ENCODE measurements at regions not wholly inside any gene's neighbourhood (a gene's known extent, or its start where the extent isn't known, plus 50 kb on each side); places are given as distances from the start of the nearest gene placed in this dataset.

DNA sequence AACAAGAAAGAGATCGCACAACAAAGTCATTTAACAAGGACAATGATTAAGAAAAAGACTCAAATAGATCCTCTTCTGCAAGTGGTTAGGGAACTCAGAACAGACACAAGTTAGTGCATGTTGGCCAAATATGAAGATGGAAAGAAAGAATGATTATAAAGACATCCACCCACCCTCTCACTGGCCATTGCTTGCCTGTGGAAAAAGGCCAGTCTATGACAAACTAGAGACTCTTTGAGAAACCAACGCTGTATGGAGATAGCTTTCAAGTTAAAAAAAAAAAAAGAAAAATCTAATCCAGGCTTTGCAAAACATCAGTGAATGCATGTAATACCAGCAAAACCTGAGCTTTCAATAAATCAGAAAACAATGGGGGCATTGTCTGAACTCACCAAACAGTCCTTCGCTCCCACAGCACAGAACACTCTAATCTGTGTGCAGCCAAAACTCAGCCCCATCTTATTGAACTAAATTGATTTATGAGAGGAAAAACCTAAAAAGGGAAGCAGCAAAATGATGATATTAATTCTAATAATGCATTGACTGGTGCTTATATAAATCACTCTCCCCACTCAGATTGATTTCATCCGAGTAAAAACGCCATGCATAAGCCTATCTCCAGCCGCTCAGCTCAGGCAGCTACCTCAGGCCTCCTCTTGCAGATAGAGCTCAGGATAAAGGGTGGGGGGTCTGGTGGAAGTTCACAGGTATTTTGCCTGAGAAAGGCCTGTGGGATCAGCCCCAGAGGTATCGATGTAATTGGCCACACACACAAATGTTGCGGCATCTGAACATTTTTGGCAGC lies 547.1 kb downstream of the CCDC171 start:
- no peak for ATAC-seq

DNA sequence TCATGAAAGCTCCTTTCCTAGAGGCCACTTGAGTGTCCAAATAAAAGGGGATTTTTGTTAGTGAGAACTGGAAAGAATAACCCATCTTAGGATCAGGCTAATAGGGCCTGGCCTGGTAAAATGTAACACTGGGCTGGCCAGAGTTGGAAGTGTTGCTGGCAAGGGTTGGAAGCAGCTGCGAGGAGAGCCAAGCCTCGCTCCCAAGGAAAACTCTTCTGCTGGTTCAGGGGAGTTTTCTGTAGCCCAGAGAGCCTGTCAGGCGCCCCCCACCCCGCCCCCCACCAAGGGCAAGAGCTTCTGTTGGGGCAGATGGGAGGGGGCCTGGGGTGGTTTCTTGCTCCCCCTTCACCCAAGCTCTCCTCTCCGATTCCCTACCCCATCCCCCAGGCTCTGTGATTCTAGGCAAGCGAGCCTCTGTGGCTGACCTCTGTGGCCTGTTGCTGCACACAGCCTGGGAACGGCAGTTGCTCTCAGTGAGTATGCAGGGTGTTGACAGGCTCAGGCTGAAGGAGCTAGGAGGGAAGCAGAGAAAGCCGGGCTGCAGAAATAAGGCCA lies 547.8 kb downstream of the CCDC171 start:
- ATAC-seq, result peak; percentile 22

DNA sequence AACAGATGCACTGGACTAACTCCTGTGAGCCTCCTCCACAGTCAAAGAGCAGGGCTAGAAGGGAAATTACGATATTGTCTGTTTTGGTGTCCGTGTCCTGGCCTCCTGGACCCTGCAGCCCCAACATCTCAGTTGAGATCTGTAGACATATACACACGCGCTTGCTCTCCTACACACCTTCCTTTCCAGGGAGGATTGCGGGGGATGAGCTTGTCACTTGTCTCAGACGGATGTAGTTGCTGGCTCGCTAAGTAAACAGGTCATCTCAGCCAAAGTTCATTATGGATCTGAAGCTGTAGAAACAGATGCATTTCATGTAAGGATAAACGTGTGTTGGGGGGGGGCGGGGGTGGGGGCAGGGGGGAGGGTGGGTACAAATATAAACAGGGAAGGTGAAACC lies 549.3 kb downstream of the CCDC171 start:
- ATAC-seq, result no peak

DNA sequence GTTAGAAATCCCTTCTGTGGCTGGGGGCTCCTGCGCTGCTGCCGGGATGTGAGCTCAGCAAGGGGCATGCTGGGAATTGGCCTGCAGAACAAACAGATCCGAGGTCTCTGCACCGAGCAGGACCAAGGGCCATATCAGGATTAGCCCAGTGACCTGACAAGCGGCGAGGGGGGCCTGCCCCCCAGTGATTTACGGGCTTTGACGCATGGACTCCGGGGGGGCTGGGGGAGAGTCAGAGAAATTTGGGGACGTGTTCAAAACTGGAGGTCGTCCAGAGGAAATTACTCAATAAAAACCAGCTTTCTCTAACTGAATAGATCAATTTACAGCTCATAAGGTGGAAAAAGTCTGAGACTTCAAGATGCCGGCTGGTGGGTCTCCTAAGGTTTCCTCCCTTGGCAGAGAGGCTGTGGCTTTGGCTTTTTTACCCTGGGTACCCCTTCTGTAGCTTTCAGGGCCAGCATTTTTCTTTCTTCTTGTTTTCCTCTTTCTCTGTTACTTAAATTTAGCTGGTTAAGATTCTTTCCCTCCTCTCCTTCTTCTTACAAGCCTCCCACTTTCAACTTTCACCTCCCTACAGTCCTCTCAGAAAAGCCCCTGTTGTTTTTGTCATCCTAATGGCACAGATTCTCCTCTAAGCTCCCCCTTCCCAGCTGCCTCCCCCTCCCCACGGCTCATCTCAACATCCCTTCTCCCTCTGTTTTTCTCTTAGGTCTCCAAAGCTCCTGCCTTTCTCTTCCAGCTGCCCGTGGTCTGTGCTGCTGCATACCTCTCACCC lies 551.0 kb downstream of the CCDC171 start:
- ATAC-seq, result no peak

DNA sequence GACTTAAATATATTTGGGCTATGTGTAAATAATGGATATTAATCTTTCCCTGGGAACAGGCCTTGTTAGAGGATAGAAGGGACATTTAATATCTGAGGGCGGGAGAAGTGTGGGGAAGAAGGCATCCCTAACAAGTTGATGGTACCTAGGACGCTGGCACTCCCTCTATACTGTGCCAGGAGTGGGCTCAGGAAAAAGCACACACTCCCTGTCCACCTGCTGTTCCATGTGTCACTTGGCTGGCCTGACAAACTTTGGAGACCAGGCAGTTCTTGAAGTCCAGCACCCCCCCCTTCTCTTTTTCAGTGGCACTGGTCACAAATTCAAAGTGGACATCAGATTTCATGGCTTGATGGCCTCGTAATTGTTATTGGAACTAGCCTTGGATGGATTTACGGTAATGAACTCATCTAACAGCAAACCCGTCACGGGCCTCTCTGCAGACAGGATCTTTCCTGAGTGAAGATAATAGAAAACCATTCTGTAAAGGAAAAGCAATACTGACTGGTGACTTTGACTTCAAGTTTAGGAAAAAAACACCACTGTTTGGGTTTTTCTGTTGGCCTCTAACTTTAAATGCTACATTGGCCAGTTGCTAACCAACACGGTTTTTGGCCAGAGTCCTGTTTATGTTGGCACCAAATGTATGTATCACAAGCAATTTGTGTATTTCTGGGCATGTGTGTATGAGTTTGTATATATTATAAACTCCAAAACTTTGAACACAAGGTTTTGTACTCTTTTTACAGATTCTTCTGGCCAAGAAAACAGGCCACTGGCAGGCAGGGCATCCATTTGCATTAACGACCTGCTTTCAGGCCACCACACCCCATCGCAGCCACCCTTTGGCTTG lies 552.6 kb downstream of the CCDC171 start:
- no peak for ATAC-seq

DNA sequence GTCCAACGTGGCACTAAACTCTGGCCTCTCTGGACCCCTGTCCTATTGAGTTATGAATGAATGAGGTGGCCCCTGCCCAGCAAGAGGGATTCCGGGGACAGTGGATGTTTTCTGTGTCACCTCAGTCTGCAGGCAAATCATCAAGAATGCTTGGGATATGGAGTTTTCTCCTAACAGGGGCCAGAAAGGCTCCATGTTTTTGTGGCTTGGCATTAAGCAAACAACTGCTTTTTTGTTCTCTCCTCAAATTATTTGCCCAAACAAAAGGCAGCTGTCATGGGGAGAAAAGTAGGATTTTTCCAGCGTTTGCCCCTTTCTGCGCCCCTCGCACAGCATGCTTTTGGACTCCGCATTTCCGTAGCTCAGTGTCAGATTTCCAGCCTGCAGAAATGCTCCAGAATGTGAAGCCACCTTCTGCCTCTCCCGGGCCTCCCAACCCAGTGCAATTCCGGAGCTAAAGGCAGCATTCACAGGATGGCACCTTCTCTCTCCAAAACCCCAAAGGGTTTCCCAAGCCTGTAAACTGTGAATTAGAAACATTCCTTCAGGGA lies 553.3 kb downstream of the CCDC171 start:
- ATAC-seq, result no peak

DNA sequence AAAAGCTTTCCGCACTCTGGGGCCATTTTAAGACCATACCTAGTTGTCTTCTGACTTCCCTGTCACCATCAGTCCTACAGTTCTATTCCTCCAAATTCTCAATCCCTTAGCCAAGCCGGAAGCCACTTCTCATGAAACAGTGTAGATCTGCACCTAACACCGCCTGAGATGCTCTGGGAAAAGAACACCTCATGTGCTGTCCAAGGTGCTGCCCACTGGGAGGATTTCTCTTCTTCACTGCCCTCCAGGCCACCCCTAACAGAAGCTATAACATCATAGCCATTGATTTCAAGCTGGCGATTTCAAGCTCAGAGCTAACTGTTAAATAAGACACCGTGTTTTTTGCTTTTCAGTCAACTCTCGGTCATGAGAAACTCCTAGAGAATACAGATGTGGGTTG lies 559.3 kb downstream of the CCDC171 start:
- no peak for ATAC-seq

DNA sequence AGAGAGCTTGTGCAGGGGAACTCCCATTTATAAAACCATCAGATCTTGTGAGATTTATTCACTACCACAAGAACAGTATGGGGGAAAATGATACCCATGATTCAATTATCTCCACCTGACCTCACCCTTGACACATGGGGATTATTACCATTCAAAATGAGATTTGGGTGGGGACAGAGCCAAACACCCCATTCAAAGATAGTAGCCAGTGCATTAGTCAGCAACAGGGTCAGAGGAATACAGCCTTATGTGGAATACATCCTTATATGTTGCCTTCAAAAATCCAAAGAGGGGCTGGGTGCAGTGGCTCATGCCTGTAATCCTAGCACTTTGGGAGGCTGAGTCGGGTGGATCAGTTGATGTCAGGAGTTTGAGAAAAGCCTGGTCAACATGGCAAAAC lies 563.2 kb downstream of the CCDC171 start:
- ATAC-seq, result no peak

DNA sequence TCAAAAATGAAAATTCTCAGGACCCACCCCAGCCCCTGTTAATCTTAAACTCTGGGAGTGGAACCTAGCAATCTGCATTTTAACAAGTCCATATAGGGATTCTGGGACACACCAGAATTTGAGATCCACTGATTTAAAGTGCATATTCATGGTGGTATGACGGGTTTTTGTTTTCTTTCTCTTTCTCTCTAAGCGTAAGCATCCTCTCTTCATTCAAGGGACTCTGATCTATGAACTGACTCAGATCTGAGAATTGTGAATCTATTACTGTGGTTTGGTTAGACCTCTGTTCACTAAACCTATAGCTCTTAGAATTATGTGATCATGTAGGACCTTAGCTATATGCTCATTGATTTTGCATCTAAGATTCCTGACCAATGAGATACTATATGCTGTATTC lies 565.2 kb downstream of the CCDC171 start:
- no peak for ATAC-seq

DNA sequence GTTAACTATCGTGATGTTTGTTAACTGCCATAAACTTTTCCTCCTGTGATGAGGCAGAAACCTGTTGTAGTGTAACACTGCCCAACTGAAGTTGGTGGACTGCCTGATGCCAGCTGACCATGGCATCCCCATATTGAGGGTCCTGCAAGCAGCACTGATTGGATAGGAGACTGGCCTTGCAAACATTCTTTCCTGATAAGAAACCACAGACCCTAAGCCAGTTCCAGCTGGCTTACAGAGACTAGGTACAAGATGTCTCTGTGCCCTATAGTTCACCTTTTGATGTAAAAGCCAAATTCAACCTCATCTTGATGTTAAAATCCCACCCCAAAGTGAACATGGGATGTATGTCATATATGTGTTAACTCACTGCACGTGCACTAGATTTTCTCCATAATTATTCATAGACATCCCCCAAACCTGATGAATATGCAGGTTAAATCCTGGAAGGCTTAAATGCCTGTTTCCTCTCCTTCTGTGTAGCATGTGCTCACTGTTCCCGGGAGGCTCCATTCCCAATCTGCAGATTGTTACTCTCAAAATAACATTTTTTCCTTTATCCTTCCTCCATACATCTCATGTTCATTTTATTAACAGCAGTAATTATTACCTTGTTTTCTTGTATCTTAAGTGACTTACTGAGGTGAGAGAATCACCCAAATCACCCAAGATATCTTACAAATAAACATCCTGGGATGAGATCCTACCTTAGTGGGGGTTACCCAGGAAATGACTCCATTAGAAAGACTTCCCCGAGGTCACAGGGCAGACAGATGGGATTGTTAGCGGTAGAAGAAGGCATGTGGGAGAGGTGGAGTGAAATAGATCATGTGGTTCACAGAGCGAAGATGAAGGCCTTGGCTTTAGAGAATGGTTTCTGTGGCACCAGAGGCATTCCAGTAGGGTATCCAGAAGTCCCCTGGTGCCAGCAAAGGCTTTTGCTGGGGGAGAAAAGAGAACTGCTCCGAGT lies 566.7 kb downstream of the CCDC171 start:
- ATAC-seq, result no peak

DNA sequence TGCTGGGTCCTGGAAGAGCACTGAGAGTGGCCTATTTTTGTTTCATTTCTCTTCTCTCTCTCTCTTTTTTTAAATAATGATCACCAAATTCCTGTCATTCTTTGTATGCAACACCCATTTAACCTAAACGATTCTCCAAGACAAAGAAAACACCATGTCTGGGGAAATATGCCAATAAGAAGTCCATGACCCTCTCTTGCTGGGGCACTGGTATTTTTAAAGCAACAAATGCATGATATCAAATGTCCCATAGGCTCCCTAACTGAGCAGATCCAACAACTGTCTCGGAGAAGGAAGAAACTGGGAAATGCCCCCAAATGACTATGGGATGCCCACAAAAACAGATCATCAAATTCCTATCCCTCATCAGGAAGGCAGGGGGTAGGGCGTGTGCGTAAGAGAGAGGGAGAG lies 567.4 kb downstream of the CCDC171 start:
- no peak for ATAC-seq

DNA sequence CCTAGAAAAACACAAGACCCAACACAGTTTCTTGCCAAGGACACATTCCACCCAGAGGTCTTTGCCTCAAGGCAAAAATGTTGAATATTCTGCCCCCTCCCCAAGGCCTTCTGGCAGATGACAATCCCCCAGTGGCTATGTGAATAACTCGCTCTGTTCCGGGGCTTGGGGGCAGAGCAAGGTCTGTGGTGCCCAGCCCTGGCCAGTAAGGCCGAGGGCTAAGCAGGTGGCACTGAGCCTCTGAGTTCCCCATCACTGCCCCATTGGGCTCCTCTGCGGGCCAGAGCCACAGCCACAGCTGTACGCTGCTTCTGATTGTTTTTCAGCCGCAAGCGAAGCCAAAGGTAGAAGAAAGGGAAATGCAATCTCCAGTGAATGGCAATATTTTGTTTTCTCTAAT lies 567.9 kb downstream of the CCDC171 start:
- ATAC-seq, result no peak

DNA sequence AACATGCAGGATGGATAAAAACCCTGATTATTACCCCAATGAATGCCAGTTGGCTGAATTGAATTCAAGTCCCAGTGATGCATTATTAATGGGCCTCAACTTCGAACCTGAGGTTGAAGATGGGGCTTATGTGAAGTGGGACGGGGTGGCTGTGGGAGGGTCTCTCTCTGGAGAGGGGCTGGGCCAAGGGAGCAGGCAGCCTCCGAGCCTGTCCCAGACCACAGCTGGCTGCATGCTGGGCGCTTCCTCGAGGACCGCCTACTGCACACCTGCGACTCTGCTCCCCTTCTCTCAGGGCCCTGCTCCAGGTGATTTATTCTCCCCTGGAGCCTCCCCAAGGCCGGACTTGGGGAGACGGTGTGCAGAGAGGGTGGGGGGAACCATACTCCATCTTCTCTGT lies 568.3 kb downstream of the CCDC171 start:
- no peak for ATAC-seq

DNA sequence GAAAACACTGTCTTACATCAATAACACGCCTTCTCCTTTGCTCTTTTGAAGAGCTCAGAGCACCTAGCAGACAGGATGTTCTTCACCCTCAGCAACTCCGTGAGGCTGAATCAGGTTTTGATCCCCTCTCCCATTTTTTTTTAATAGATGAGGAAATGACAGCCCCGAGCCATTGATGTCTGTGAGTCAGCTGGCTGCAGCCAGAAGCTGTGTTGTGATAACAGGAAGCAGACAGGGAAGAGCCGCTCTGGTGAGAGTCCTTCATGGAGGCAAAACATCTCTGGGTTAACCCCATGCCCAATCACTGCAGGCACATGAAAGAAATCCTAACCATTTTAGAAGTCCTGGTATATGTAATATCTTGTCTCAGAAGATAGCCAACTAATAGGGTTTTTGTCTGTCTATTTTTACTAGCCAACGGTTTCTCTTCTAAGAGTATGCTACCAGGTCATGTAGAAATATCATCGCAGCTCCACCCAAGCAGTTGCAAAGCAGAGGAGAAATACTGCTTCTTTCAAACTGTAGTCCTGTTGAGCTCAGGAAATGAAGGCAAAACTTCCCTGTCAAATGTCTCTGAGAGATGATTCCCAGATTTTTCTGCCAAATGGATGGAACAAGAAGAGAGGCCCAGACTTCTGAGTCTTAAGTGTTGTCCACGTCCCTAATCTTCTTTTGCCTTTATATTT lies 568.9 kb downstream of the CCDC171 start:
- ATAC-seq, result no peak

DNA sequence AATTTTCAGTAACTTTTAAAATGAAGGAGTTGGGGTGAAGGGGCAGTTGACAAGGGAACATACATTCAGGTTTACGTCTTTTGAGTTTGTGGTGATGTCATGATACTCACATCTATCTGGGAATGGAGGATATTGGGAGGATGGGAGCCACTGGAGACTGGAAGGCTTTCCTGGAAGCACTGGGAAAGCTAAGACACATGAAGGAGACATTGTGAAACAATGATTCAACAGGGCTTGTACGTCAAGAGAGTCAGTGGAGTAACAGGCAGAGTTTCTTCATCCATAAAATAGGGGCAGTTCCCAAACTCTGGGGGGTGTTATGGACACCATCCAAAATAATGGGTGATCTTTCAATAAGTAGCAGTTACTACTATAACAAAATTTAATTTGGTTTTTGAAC lies 572.8 kb downstream of the CCDC171 start:
- ATAC-seq, result no peak

DNA sequence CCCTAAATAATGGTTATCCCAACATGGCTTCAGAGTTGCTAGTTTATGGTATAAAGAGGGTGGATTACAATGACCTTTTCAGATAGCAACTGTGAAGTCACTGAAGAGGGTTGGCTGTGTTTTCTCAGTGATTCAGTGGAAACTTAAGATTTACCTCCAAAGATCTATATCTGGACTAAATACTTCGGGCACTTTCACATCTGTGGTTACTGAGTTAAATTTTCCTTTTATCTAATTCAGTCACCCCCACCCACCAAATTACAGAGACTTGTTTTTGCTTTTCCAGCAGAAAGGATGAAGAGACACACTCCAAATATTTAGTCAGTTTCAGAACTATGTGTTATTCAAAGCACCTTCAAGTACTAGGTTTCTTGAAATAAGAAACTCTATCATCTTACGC lies 573.2 kb downstream of the CCDC171 start:
- ATAC-seq, result no peak

DNA sequence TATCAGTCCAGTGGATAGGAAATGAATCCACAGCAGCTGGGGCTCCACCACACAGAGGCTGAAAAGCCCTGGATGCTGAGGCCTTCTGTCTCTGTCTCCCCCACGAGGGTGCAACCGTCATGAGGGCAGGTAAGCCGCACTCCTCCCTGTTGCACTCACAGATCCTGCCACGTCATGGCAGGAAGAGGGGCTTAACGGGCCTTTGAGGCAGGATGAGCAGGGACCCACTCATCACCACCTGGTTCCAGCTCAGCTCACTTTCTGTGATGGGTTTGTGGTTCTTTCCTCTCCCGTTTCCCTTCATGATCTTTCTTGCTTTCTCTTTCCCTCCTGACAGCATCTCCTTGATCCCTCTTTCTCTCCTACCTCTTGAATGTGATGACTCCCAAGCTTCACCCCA lies 575.2 kb downstream of the CCDC171 start:
- ATAC-seq, result no peak

DNA sequence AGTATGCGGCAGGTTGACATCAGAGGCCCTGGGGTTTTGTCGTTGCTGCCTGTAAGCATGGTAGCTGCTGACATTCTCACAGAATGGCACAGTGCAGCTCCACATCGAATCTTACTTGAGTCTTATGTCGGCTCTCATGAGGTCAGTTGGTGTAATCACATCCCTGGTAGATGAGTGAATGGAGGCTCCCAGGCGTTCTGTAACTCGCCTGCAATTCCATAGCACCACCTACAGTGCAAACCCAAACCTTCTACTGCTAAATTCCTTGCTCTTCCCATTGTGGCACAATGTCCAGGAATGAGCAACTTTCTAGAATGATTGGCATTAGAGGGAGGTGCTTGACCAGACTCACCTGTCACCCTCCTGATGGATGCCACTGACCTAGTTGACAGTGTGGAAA lies 578.4 kb downstream of the CCDC171 start:
- ATAC-seq, result no peak

DNA sequence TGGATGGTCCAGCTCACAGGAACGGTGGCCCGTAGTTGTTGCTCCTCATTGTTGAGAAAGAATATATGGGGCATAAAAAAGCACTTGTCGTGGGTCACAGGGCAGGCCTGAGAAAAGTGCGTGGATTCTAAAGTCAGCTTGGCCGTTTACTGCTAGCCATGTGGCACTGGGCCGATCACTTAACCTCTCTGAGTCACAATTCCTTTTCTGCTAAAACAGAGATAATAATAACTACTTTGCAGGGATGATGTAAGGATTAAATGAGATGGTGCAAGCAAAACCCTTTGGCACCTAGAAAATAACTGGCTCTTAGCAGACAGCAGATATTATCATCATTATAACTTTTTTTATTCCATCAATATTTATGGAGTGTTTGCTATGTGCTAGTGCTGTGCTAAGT lies 579.7 kb downstream of the CCDC171 start:
- ATAC-seq, result no peak

DNA sequence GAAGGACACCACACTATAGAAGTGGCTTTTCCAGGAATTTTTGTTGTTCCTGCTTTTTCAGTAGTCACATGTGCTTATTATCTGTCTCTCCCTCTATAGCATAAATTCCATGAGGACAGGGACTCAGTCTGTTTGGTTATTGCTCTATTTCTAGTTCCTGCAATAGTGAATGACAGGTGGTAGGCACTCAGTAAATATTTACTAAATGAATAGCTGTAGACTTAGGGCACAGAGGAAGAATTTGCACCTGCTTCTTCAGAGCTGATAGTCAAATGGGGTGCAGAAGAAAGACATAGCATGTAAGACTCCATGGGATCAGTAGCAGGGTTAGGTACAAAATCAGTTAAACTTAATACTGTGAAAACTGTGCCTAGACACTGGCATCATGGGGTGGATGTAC lies 580.2 kb downstream of the CCDC171 start:
- ATAC-seq, result no peak
